ENCODE measurements at regions not wholly inside any gene's neighbourhood (a gene's known extent, or its start where the extent isn't known, plus 50 kb on each side); places are given as distances from the start of the nearest gene placed in this dataset.

GRCh38 chr2:240249423-240250149, 109.1 kb upstream of the OTOS start:
- Histone ChIP-seq H3K27me3 (no peaks in the 10 kb centered on the region), H3K27ac (no peak overlapping the region), H3K36me3 (no peaks in the 10 kb centered on the region), H3K4me3 (no peak overlapping the region), H2AFZ (replicated peaks) (no peak overlapping the region), H3K4me1 (peaks cover 15% of the 10 kb centered on the region), H3K9ac (no peak overlapping the region), H3F3A (ENCODE audit: low read depth) (no peaks in the 10 kb centered on the region), H3K9me3 (ENCODE audit: low read depth) (no peaks in the 10 kb centered on the region), H3K79me2 (ENCODE audit: low read depth) (no peaks in the 10 kb centered on the region), H3K4me2 (no peak overlapping the region), H4K20me1 (ENCODE audit: low read depth) (no peaks in the 10 kb centered on the region)
- DNase-seq (ENCODE audit: low spot score), result no peak
- H3K4me3 Mint-ChIP-seq, result no peak overlapping the region
- peak overlapping the region; percentile 76 for H3K27ac Mint-ChIP-seq
- peaks cover 28% of the 10 kb centered on the region for H3K4me1 Mint-ChIP-seq
- no peaks in the 10 kb centered on the region for H3K36me3 Mint-ChIP-seq
- no peak for TF ChIP-seq EZH2phosphoT487 (IDR thresholded peaks at IDR 0.05)
- TF ChIP-seq EZH2 (IDR thresholded peaks at IDR 0.05), result no peak
- no peak for TF ChIP-seq CTCF (IDR thresholded peaks at IDR 0.05)
- H3K27me3 Mint-ChIP-seq (ENCODE audit: insufficient read depth, low read depth), result peaks cover 4% of the 10 kb centered on the region
- peaks cover 2% of the 10 kb centered on the region for H3K9me3 Mint-ChIP-seq

- Histone ChIP-seq H3K9me3 (ENCODE audit: low read depth) (no peaks in the 10 kb centered on the region), H3K4me2 (no peak overlapping the region), H3K79me2 (ENCODE audit: low read depth) (no peaks in the 10 kb centered on the region), H3K27ac (no peak overlapping the region), H3K4me1 (peaks cover 13% of the 10 kb centered on the region), H3K9ac (no peak overlapping the region), H3F3A (ENCODE audit: low read depth) (no peaks in the 10 kb centered on the region), H3K36me3 (no peaks in the 10 kb centered on the region), H3K4me3 (no peak overlapping the region), H3K27me3 (no peaks in the 10 kb centered on the region), H4K20me1 (ENCODE audit: low read depth) (no peaks in the 10 kb centered on the region), H2AFZ (replicated peaks) (no peak overlapping the region)
- H3K36me3 Mint-ChIP-seq, result no peaks in the 10 kb centered on the region
- H3K4me3 Mint-ChIP-seq, result no peak overlapping the region
- H3K27me3 Mint-ChIP-seq (ENCODE audit: insufficient read depth, low read depth), result peaks cover 4% of the 10 kb centered on the region
- H3K4me1 Mint-ChIP-seq, result peaks cover 25% of the 10 kb centered on the region
- no peak for DNase-seq (ENCODE audit: low spot score)
- H3K9me3 Mint-ChIP-seq, result peaks cover 2% of the 10 kb centered on the region
- no peak for TF ChIP-seq EZH2phosphoT487 (IDR thresholded peaks at IDR 0.05)
- TF ChIP-seq EZH2 (IDR thresholded peaks at IDR 0.05), result no peak
- TF ChIP-seq CTCF (IDR thresholded peaks at IDR 0.05), result no peak
- peak overlapping the region; percentile 76 for H3K27ac Mint-ChIP-seq
Observed at GRCh38 chr2:240250150-240250984, 109.9 kb upstream of the OTOS start.

- Mint-ChIP-seq H3K27me3 (ENCODE audit: insufficient read depth, low read depth) (peaks cover 6% of the 10 kb centered on the region), H3K27ac (no peak overlapping the region), H3K9me3 (peaks cover 2% of the 10 kb centered on the region), H3K4me1 (peaks cover 31% of the 10 kb centered on the region), H3K36me3 (no peaks in the 10 kb centered on the region), H3K4me3 (no peak overlapping the region)
- H3K9ac ChIP-seq, result no peak overlapping the region
- H3F3A ChIP-seq (ENCODE audit: low read depth), result no peaks in the 10 kb centered on the region
- no peaks in the 10 kb centered on the region for H3K9me3 ChIP-seq (ENCODE audit: low read depth)
- no peak for TF ChIP-seq EZH2 (IDR thresholded peaks at IDR 0.05)
- TF ChIP-seq EZH2phosphoT487 (IDR thresholded peaks at IDR 0.05), result no peak
- no peak for TF ChIP-seq CTCF (IDR thresholded peaks at IDR 0.05)
- no peak overlapping the region for H3K27ac ChIP-seq
- DNase-seq (ENCODE audit: low spot score), result peak; percentile 50
- H3K36me3 ChIP-seq, result no peaks in the 10 kb centered on the region
- no peak overlapping the region for H2AFZ ChIP-seq (replicated peaks)
- no peaks in the 10 kb centered on the region for H4K20me1 ChIP-seq (ENCODE audit: low read depth)
- H3K4me2 ChIP-seq, result no peak overlapping the region
- H3K79me2 ChIP-seq (ENCODE audit: low read depth), result no peaks in the 10 kb centered on the region
- peaks cover 19% of the 10 kb centered on the region for H3K4me1 ChIP-seq
- H3K27me3 ChIP-seq, result no peaks in the 10 kb centered on the region
- no peak overlapping the region for H3K4me3 ChIP-seq
Observed at GRCh38 chr2:240250985-240251847, 110.8 kb upstream of the OTOS start.
